ENCODE measurements at regions not wholly inside any gene's neighbourhood (a gene's known extent, or its start where the extent isn't known, plus 50 kb on each side); places are given as distances from the start of the nearest gene placed in this dataset.

- H3K9ac ChIP-seq (ENCODE audit: low read length), result no peak overlapping the region
- H3K4me3 ChIP-seq (ENCODE audit: low read length), result no peak overlapping the region
- DNase-seq (ENCODE audit: low read depth), result no peak
These were observed 853.8 kb downstream of the CDH8 start for GRCh38 chr16:61182391-61182790.

GRCh38 chr16:61181982-61182381 lies 854.3 kb downstream of the CDH8 start:
- H3K9me3 ChIP-seq (ENCODE audit: control insufficient read depth, low read length), result no peaks in the 10 kb centered on the region
- no peak overlapping the region for H3K9ac ChIP-seq (ENCODE audit: low read length)
- no peak for DNase-seq (ENCODE audit: low read depth)
- no peaks in the 10 kb centered on the region for H3K4me1 ChIP-seq (ENCODE audit: control insufficient read depth, insufficient read depth, low read length)
- H3K4me3 ChIP-seq (ENCODE audit: low read length), result no peak overlapping the region
- no peaks in the 10 kb centered on the region for H3K27me3 ChIP-seq (replicated peaks; ENCODE audit: control insufficient read depth, insufficient read depth, low read length)
- H3K36me3 ChIP-seq (ENCODE audit: control insufficient read depth, insufficient read depth, low read length, severe bottlenecking), result no peaks in the 10 kb centered on the region

More at GRCh38 chr16:61182391-61182790, 853.8 kb downstream of the CDH8 start:
- H3K4me1 ChIP-seq (ENCODE audit: control insufficient read depth, insufficient read depth, low read length), result no peaks in the 10 kb centered on the region
- no peaks in the 10 kb centered on the region for H3K27me3 ChIP-seq (replicated peaks; ENCODE audit: control insufficient read depth, insufficient read depth, low read length)
- no peaks in the 10 kb centered on the region for H3K36me3 ChIP-seq (ENCODE audit: control insufficient read depth, insufficient read depth, low read length, severe bottlenecking)
- no peaks in the 10 kb centered on the region for H3K9me3 ChIP-seq (ENCODE audit: control insufficient read depth, low read length)

GRCh38 chr16:61179561-61179960 lies 856.7 kb downstream of the CDH8 start:
- Histone ChIP-seq H3K4me3 (ENCODE audit: low read length) (no peak overlapping the region), H3K36me3 (ENCODE audit: control insufficient read depth, insufficient read depth, low read length, severe bottlenecking) (no peaks in the 10 kb centered on the region), H3K27me3 (replicated peaks; ENCODE audit: control insufficient read depth, insufficient read depth, low read length) (no peaks in the 10 kb centered on the region), H3K9ac (ENCODE audit: low read length) (no peak overlapping the region), H3K9me3 (ENCODE audit: control insufficient read depth, low read length) (no peaks in the 10 kb centered on the region), H3K4me1 (ENCODE audit: control insufficient read depth, insufficient read depth, low read length) (no peaks in the 10 kb centered on the region)
- no peak for DNase-seq (ENCODE audit: low read depth)

GRCh38 chr16:61165797-61166196 lies 870.4 kb downstream of the CDH8 start:
- no peak overlapping the region for H3K9ac ChIP-seq (ENCODE audit: low read length)
- no peaks in the 10 kb centered on the region for H3K4me1 ChIP-seq (ENCODE audit: control insufficient read depth, insufficient read depth, low read length)
- H3K36me3 ChIP-seq (ENCODE audit: control insufficient read depth, insufficient read depth, low read length, severe bottlenecking), result no peaks in the 10 kb centered on the region
- H3K9me3 ChIP-seq (ENCODE audit: control insufficient read depth, low read length), result no peaks in the 10 kb centered on the region
- no peak for DNase-seq (ENCODE audit: low read depth)
- H3K27me3 ChIP-seq (replicated peaks; ENCODE audit: control insufficient read depth, insufficient read depth, low read length), result no peaks in the 10 kb centered on the region
- H3K4me3 ChIP-seq (ENCODE audit: low read length), result no peak overlapping the region

DNA sequence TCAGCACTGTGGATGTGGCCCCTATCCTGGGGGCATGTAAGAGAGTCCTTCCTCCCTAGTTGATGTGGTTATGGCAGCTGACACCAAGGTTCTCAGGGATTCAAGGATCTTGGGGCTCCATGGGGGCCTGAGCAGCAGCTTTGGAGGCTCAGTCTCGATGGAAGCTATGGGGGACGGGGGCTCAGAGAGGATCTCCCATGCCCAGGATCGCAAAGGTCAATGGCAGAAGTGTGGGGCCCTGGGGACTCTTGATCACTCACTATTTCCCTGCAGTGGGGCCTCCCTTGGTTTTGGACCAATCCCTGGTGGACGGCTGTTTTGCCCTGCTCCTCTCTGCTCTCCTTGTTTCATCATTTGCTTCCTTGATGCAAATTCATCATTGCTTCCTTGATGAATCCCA lies 885.9 kb downstream of the CDH8 start:
- DNase-seq (ENCODE audit: low read depth), result no peak
- H3K9ac ChIP-seq (ENCODE audit: low read length), result no peak overlapping the region
- H3K4me1 ChIP-seq (ENCODE audit: control insufficient read depth, insufficient read depth, low read length), result no peaks in the 10 kb centered on the region
- no peaks in the 10 kb centered on the region for H3K9me3 ChIP-seq (ENCODE audit: control insufficient read depth, low read length)
- no peaks in the 10 kb centered on the region for H3K36me3 ChIP-seq (ENCODE audit: control insufficient read depth, insufficient read depth, low read length, severe bottlenecking)
- no peaks in the 10 kb centered on the region for H3K27me3 ChIP-seq (replicated peaks; ENCODE audit: control insufficient read depth, insufficient read depth, low read length)
- H3K4me3 ChIP-seq (ENCODE audit: low read length), result no peak overlapping the region

DNA sequence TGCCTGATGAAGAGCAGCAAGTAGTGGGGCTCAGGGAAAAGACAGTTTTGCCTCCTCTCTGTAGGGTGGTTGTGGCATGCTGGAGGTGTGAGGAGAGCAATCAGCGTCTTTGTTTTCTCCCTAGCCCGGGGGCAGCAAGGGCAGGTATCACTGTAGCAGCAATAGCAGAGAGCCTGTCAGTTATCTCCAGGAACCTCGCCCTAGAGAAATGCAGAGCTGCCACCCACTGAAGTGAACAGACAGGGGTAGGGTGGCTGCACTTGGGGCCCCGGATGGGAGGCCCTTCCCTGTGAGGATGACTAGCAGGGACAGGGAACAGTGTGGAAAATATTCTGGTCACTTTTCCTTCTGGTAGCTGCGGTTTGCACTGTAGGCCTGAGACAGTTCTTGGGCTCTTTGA lies 886.5 kb downstream of the CDH8 start:
- Histone ChIP-seq H3K9me3 (ENCODE audit: control insufficient read depth, low read length) (no peaks in the 10 kb centered on the region), H3K36me3 (ENCODE audit: control insufficient read depth, insufficient read depth, low read length, severe bottlenecking) (no peaks in the 10 kb centered on the region), H3K9ac (ENCODE audit: low read length) (no peak overlapping the region), H3K4me3 (ENCODE audit: low read length) (no peak overlapping the region), H3K27me3 (replicated peaks; ENCODE audit: control insufficient read depth, insufficient read depth, low read length) (no peaks in the 10 kb centered on the region), H3K4me1 (ENCODE audit: control insufficient read depth, insufficient read depth, low read length) (no peaks in the 10 kb centered on the region)
- DNase-seq (ENCODE audit: low read depth), result no peak

DNA sequence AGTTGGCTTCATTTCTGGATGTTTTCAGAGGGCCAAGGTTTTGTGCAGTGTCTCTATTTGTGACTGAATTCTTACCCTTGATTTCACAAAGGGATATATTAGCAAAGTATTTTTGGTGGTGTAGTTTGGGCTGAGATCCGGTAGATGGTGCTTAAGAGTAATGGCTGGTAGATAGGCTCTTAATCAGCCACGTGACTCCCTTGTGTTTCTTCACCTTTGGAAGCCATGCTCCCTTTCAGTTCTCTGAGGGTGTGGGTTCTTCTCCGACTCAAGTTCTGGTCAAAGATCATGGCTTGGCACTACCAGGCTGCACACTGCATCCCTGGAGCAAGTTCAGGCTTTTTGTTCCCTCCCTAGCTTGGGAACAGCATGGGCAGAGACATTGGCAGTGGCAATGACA lies 887.3 kb downstream of the CDH8 start:
- no peaks in the 10 kb centered on the region for H3K27me3 ChIP-seq (replicated peaks; ENCODE audit: control insufficient read depth, insufficient read depth, low read length)
- no peak overlapping the region for H3K9ac ChIP-seq (ENCODE audit: low read length)
- no peak for DNase-seq (ENCODE audit: low read depth)
- no peaks in the 10 kb centered on the region for H3K9me3 ChIP-seq (ENCODE audit: control insufficient read depth, low read length)
- no peaks in the 10 kb centered on the region for H3K4me1 ChIP-seq (ENCODE audit: control insufficient read depth, insufficient read depth, low read length)
- H3K4me3 ChIP-seq (ENCODE audit: low read length), result no peak overlapping the region
- no peaks in the 10 kb centered on the region for H3K36me3 ChIP-seq (ENCODE audit: control insufficient read depth, insufficient read depth, low read length, severe bottlenecking)

DNA sequence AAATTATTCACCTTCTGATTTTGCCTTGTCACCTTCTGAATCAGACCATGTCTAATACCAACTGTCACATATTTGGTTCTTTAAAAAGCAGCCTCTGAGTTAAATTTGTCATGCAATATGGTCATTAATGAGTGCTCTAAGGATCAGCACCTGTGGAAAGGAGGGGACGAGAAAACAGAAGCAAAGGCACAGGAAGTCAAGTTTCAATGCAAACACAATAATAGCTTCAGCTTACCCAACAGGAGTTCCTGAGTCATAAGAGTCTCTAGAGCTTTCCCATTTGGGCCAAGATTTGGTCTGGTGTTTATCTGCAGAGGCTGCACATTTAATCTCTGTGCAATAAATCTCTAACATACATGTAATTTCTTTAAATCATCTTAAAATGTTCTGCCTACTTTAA lies 889.8 kb downstream of the CDH8 start:
- Histone ChIP-seq H3K9me3 (ENCODE audit: control insufficient read depth, low read length) (no peaks in the 10 kb centered on the region), H3K4me1 (ENCODE audit: control insufficient read depth, insufficient read depth, low read length) (no peaks in the 10 kb centered on the region), H3K27me3 (replicated peaks; ENCODE audit: control insufficient read depth, insufficient read depth, low read length) (no peaks in the 10 kb centered on the region), H3K4me3 (ENCODE audit: low read length) (no peak overlapping the region), H3K36me3 (ENCODE audit: control insufficient read depth, insufficient read depth, low read length, severe bottlenecking) (no peaks in the 10 kb centered on the region), H3K9ac (ENCODE audit: low read length) (no peak overlapping the region)
- no peak for DNase-seq (ENCODE audit: low read depth)

DNA sequence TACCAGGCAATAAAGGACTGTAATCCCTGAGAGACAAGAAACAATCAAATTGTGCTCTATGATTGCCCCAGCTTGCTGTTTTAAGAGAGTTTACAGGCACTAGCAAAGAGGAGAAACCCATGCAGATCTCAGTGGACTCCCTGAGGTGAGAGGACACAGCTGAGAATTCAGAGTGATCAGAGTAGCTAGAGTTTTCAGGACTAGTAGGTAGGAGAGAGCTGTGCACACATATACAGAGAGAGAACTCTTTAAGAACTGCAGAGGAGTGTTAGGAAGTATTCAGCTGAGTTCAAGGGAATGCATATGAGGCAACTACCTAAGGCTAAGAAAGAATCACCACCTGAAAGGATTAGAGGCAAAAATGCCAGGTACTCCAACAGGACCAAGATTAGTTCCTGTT lies 904.8 kb downstream of the CDH8 start:
- Histone ChIP-seq H3K4me1 (ENCODE audit: control insufficient read depth, insufficient read depth, low read length) (no peaks in the 10 kb centered on the region), H3K4me3 (ENCODE audit: low read length) (no peak overlapping the region), H3K27me3 (replicated peaks; ENCODE audit: control insufficient read depth, insufficient read depth, low read length) (no peaks in the 10 kb centered on the region), H3K9me3 (ENCODE audit: control insufficient read depth, low read length) (no peaks in the 10 kb centered on the region), H3K36me3 (ENCODE audit: control insufficient read depth, insufficient read depth, low read length, severe bottlenecking) (no peaks in the 10 kb centered on the region), H3K9ac (ENCODE audit: low read length) (no peak overlapping the region)
- DNase-seq (ENCODE audit: low read depth), result no peak

GRCh38 chr16:61128545-61129323 lies 907.5 kb downstream of the CDH8 start:
- DNase-seq (ENCODE audit: low read depth), result no peak
- no peaks in the 10 kb centered on the region for H3K36me3 ChIP-seq (ENCODE audit: control insufficient read depth, insufficient read depth, low read length, severe bottlenecking)
- H3K27me3 ChIP-seq (replicated peaks; ENCODE audit: control insufficient read depth, insufficient read depth, low read length), result no peaks in the 10 kb centered on the region
- H3K9ac ChIP-seq (ENCODE audit: low read length), result no peak overlapping the region
- no peaks in the 10 kb centered on the region for H3K9me3 ChIP-seq (ENCODE audit: control insufficient read depth, low read length)
- H3K4me1 ChIP-seq (ENCODE audit: control insufficient read depth, insufficient read depth, low read length), result no peaks in the 10 kb centered on the region
- H3K4me3 ChIP-seq (ENCODE audit: low read length), result no peak overlapping the region

GRCh38 chr16:61105544-61105943 lies 930.7 kb downstream of the CDH8 start:
- DNase-seq (ENCODE audit: low read depth), result no peak
- no peaks in the 10 kb centered on the region for H3K27me3 ChIP-seq (replicated peaks; ENCODE audit: control insufficient read depth, insufficient read depth, low read length)
- no peaks in the 10 kb centered on the region for H3K4me1 ChIP-seq (ENCODE audit: control insufficient read depth, insufficient read depth, low read length)
- no peak overlapping the region for H3K9ac ChIP-seq (ENCODE audit: low read length)
- no peaks in the 10 kb centered on the region for H3K9me3 ChIP-seq (ENCODE audit: control insufficient read depth, low read length)
- no peak overlapping the region for H3K4me3 ChIP-seq (ENCODE audit: low read length)
- H3K36me3 ChIP-seq (ENCODE audit: control insufficient read depth, insufficient read depth, low read length, severe bottlenecking), result no peaks in the 10 kb centered on the region

GRCh38 chr16:61098505-61098904 lies 937.7 kb downstream of the CDH8 start:
- no peaks in the 10 kb centered on the region for H3K4me1 ChIP-seq (ENCODE audit: control insufficient read depth, insufficient read depth, low read length)
- H3K27me3 ChIP-seq (replicated peaks; ENCODE audit: control insufficient read depth, insufficient read depth, low read length), result no peaks in the 10 kb centered on the region
- H3K36me3 ChIP-seq (ENCODE audit: control insufficient read depth, insufficient read depth, low read length, severe bottlenecking), result no peaks in the 10 kb centered on the region
- H3K4me3 ChIP-seq (ENCODE audit: low read length), result no peak overlapping the region
- DNase-seq (ENCODE audit: low read depth), result no peak
- H3K9ac ChIP-seq (ENCODE audit: low read length), result no peak overlapping the region
- no peaks in the 10 kb centered on the region for H3K9me3 ChIP-seq (ENCODE audit: control insufficient read depth, low read length)

Data from adipocyte (in vitro differentiated cells).